ENCODE measurements at regions not wholly inside any gene's neighbourhood (a gene's known extent, or its start where the extent isn't known, plus 50 kb on each side); places are given as distances from the start of the nearest gene placed in this dataset.
A peak's percentile ranks its signal among the peaks of the same experiment; 100 is the strongest.

DNA sequence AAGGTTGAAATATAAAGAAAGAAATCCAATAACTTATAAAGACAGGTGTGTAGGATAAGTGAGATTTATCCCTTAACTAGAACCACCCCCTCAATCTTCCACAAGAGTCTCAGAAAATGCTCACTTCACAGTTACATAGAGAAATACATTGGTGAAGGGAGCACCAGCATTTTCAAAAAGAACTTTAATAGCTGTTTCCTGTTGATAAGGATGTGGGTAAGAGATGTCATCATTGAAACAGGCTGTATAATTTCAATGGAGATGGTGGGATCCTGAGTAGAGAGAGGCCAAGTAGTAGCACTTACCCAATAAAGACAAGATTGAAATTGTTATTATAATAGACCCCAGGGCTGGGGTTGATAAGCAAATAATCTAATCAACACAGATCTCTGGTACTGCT lies 162.2 kb upstream of the TACR1 start:
- Histone ChIP-seq H3K27me3 (ENCODE audit: insufficient read depth, low read length, poor library complexity) (no peaks in the 10 kb centered on the region), H4K5ac (ENCODE audit: low read length) (no peak overlapping the region), H2BK120ac (ENCODE audit: low read depth, low read length) (no peak overlapping the region), H3K79me1 (ENCODE audit: low read length) (no peaks in the 10 kb centered on the region), H2BK5ac (ENCODE audit: low read length) (no peak overlapping the region), H3K4ac (ENCODE audit: low read depth, low read length) (no peak overlapping the region), H4K8ac (ENCODE audit: low read depth, low read length) (no peak overlapping the region), H2BK15ac (replicated peaks; ENCODE audit: low read depth) (no peak overlapping the region), H2AK5ac (ENCODE audit: low read length) (no peak overlapping the region), H3K4me2 (ENCODE audit: low read length) (no peak overlapping the region), H3K18ac (ENCODE audit: low read length) (no peak overlapping the region), H3K23ac (ENCODE audit: low read length) (no peak overlapping the region), H3K4me1 (ENCODE audit: control insufficient read depth, low read depth, low read length) (no peaks in the 10 kb centered on the region), H3K9ac (ENCODE audit: low read length) (no peak overlapping the region), H3K79me2 (ENCODE audit: control insufficient read depth, insufficient read depth, low read length) (no peaks in the 10 kb centered on the region), H3K36me3 (ENCODE audit: control insufficient read depth, insufficient read depth, low read length) (no peaks in the 10 kb centered on the region), H3K56ac (ENCODE audit: low read length) (no peak overlapping the region), H3K4me3 (ENCODE audit: low read length) (no peak overlapping the region), H3K27ac (ENCODE audit: low read depth, low read length) (no peak overlapping the region)
- DNase-seq, result no peak

DNA sequence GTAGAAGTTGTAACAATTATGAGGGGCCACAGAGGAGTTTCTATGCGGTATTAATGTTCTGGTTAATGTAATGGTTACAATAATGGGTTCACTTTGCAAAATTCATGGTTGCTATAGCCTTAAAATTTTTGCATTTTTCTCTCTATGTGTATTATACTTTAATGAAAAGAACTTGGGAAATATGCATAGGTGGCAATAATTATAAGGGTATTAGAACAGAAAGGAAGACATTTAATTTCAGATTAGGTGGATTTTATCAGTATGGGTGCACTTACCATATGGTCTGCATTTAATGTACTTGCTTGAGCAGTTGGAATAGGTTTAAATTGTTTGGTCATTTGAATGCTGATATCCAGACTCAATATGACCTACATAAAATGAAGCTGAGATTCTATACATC lies 161.6 kb upstream of the TACR1 start:
- Histone ChIP-seq H2BK5ac (ENCODE audit: low read length) (no peak overlapping the region), H3K4me3 (ENCODE audit: low read length) (no peak overlapping the region), H3K27ac (ENCODE audit: low read depth, low read length) (no peak overlapping the region), H3K9ac (ENCODE audit: low read length) (no peak overlapping the region), H3K79me1 (ENCODE audit: low read length) (no peaks in the 10 kb centered on the region), H3K18ac (ENCODE audit: low read length) (no peak overlapping the region), H3K4ac (ENCODE audit: low read depth, low read length) (no peak overlapping the region), H3K36me3 (ENCODE audit: control insufficient read depth, insufficient read depth, low read length) (no peaks in the 10 kb centered on the region), H3K79me2 (ENCODE audit: control insufficient read depth, insufficient read depth, low read length) (no peaks in the 10 kb centered on the region), H2BK15ac (replicated peaks; ENCODE audit: low read depth) (no peak overlapping the region), H3K23ac (ENCODE audit: low read length) (no peak overlapping the region), H2BK120ac (ENCODE audit: low read depth, low read length) (no peak overlapping the region), H3K4me2 (ENCODE audit: low read length) (no peak overlapping the region), H4K8ac (ENCODE audit: low read depth, low read length) (no peak overlapping the region), H4K5ac (ENCODE audit: low read length) (no peak overlapping the region), H3K27me3 (ENCODE audit: insufficient read depth, low read length, poor library complexity) (no peaks in the 10 kb centered on the region), H3K56ac (ENCODE audit: low read length) (no peak overlapping the region), H2AK5ac (ENCODE audit: low read length) (no peak overlapping the region), H3K4me1 (ENCODE audit: control insufficient read depth, low read depth, low read length) (no peaks in the 10 kb centered on the region)
- DNase-seq, result no peak
- WGBS (ENCODE audit: extremely low coverage, insufficient coverage, low lambda C conversion rate), result no CpG with 5 or more reads among the region's 1 CpG

DNA sequence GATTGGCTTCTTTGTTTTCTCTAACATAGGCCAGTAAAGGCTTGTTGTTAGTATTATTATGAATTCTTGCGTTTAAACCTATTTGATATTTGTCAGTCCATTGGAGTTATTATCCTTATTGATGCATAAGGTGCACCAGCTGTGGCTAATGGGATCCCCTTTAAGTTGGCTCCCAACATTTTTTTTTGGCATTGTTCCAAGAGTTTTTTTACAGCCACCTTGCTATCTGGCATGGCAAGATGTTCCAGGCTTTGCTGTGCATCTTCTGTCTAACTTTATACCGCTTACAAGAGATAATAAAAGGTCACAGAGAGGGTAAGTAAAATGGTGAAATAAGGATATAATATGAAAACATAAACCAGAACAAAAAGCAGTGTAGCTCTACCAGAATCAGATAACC lies 157.5 kb upstream of the TACR1 start:
- no peak overlapping the region for H2BK120ac ChIP-seq (ENCODE audit: low read depth, low read length)
- H3K4me3 ChIP-seq (ENCODE audit: low read length), result no peak overlapping the region
- no peak overlapping the region for H3K56ac ChIP-seq (ENCODE audit: low read length)
- no peak overlapping the region for H4K5ac ChIP-seq (ENCODE audit: low read length)
- H3K79me2 ChIP-seq (ENCODE audit: control insufficient read depth, insufficient read depth, low read length), result no peaks in the 10 kb centered on the region
- H3K23ac ChIP-seq (ENCODE audit: low read length), result no peak overlapping the region
- no peak overlapping the region for H3K9ac ChIP-seq (ENCODE audit: low read length)
- H3K4me1 ChIP-seq (ENCODE audit: control insufficient read depth, low read depth, low read length), result no peaks in the 10 kb centered on the region
- H3K79me1 ChIP-seq (ENCODE audit: low read length), result no peaks in the 10 kb centered on the region
- H2BK15ac ChIP-seq (replicated peaks; ENCODE audit: low read depth), result no peak overlapping the region
- no peak overlapping the region for H2BK5ac ChIP-seq (ENCODE audit: low read length)
- no peak overlapping the region for H3K18ac ChIP-seq (ENCODE audit: low read length)
- no peaks in the 10 kb centered on the region for H3K36me3 ChIP-seq (ENCODE audit: control insufficient read depth, insufficient read depth, low read length)
- no peak overlapping the region for H4K8ac ChIP-seq (ENCODE audit: low read depth, low read length)
- no peak overlapping the region for H3K27ac ChIP-seq (ENCODE audit: low read depth, low read length)
- no CpG with 5 or more reads among the region's 2 CpGs for WGBS (ENCODE audit: extremely low coverage, insufficient coverage, low lambda C conversion rate)
- no peaks in the 10 kb centered on the region for H3K27me3 ChIP-seq (ENCODE audit: insufficient read depth, low read length, poor library complexity)
- no peak for DNase-seq
- no peak overlapping the region for H3K4ac ChIP-seq (ENCODE audit: low read depth, low read length)
- no peak overlapping the region for H3K4me2 ChIP-seq (ENCODE audit: low read length)
- no peak overlapping the region for H2AK5ac ChIP-seq (ENCODE audit: low read length)

DNA sequence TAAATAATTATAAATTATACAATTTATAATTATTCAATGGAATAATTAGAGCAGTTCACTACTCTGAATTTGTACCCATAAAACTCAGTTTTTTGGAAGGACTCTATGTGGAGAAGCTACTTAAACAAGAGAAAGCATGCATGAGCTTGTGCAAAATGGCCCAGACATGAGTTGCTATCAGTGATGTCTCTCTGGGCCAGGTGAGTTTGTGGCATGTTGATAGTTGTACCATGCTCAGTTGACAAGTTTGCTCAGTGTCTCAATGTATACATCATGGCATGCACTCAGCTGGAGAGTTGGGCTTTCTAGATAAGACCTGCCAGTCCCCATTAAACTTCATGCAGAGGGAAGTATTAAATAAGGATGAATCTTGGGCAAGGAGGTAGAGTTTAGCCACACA lies 153.8 kb upstream of the TACR1 start:
- H3K79me2 ChIP-seq (ENCODE audit: control insufficient read depth, insufficient read depth, low read length), result no peaks in the 10 kb centered on the region
- no peak for DNase-seq
- H3K27ac ChIP-seq (ENCODE audit: low read depth, low read length), result no peak overlapping the region
- no peak overlapping the region for H2BK15ac ChIP-seq (replicated peaks; ENCODE audit: low read depth)
- no peak overlapping the region for H2BK5ac ChIP-seq (ENCODE audit: low read length)
- no peak overlapping the region for H3K4ac ChIP-seq (ENCODE audit: low read depth, low read length)
- no peak overlapping the region for H3K18ac ChIP-seq (ENCODE audit: low read length)
- no peak overlapping the region for H3K56ac ChIP-seq (ENCODE audit: low read length)
- H3K4me3 ChIP-seq (ENCODE audit: low read length), result no peak overlapping the region
- H3K9ac ChIP-seq (ENCODE audit: low read length), result no peak overlapping the region
- H3K79me1 ChIP-seq (ENCODE audit: low read length), result no peaks in the 10 kb centered on the region
- no peaks in the 10 kb centered on the region for H3K27me3 ChIP-seq (ENCODE audit: insufficient read depth, low read length, poor library complexity)
- no peak overlapping the region for H4K5ac ChIP-seq (ENCODE audit: low read length)
- no peak overlapping the region for H4K8ac ChIP-seq (ENCODE audit: low read depth, low read length)
- H3K23ac ChIP-seq (ENCODE audit: low read length), result no peak overlapping the region
- H2AK5ac ChIP-seq (ENCODE audit: low read length), result no peak overlapping the region
- no peak overlapping the region for H3K4me2 ChIP-seq (ENCODE audit: low read length)
- H3K4me1 ChIP-seq (ENCODE audit: control insufficient read depth, low read depth, low read length), result no peaks in the 10 kb centered on the region
- no peaks in the 10 kb centered on the region for H3K36me3 ChIP-seq (ENCODE audit: control insufficient read depth, insufficient read depth, low read length)
- no peak overlapping the region for H2BK120ac ChIP-seq (ENCODE audit: low read depth, low read length)

DNA sequence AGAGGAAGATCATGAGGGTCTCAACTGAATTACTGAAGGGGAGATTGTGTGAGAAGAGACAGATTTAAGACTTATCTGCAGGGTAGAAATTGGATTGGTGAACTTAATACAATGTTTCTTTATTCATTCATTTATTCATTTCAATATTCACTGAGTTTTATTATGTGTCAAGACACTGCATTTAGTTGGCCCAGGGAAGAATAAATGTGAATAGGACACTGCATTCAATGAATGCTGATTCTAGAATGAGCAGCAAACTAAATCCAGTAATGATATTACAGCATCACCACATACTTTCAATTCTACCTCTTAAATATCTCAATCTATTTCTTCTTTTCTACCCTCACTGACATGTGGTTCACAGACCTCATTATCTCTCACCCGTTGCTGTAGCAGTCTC lies 149.0 kb upstream of the TACR1 start:
- DNase-seq, result no peak
- H3K79me2 ChIP-seq (ENCODE audit: control insufficient read depth, insufficient read depth, low read length), result no peaks in the 10 kb centered on the region
- no peaks in the 10 kb centered on the region for H3K4me1 ChIP-seq (ENCODE audit: control insufficient read depth, low read depth, low read length)
- no peak overlapping the region for H3K4ac ChIP-seq (ENCODE audit: low read depth, low read length)
- H2BK15ac ChIP-seq (replicated peaks; ENCODE audit: low read depth), result peak overlapping the region; percentile 25
- H3K36me3 ChIP-seq (ENCODE audit: control insufficient read depth, insufficient read depth, low read length), result no peaks in the 10 kb centered on the region
- H3K4me2 ChIP-seq (ENCODE audit: low read length), result no peak overlapping the region
- no peak overlapping the region for H3K27ac ChIP-seq (ENCODE audit: low read depth, low read length)
- no peak overlapping the region for H2BK120ac ChIP-seq (ENCODE audit: low read depth, low read length)
- H3K56ac ChIP-seq (ENCODE audit: low read length), result no peak overlapping the region
- H3K27me3 ChIP-seq (ENCODE audit: insufficient read depth, low read length, poor library complexity), result no peaks in the 10 kb centered on the region
- WGBS (ENCODE audit: extremely low coverage, insufficient coverage, low lambda C conversion rate), result no CpG with 5 or more reads among the region's 1 CpG
- no peak overlapping the region for H3K18ac ChIP-seq (ENCODE audit: low read length)
- no peak overlapping the region for H4K5ac ChIP-seq (ENCODE audit: low read length)
- no peak overlapping the region for H3K23ac ChIP-seq (ENCODE audit: low read length)
- no peak overlapping the region for H2AK5ac ChIP-seq (ENCODE audit: low read length)
- H3K79me1 ChIP-seq (ENCODE audit: low read length), result no peaks in the 10 kb centered on the region
- H3K4me3 ChIP-seq (ENCODE audit: low read length), result no peak overlapping the region
- H4K8ac ChIP-seq (ENCODE audit: low read depth, low read length), result no peak overlapping the region
- no peak overlapping the region for H2BK5ac ChIP-seq (ENCODE audit: low read length)
- no peak overlapping the region for H3K9ac ChIP-seq (ENCODE audit: low read length)

DNA sequence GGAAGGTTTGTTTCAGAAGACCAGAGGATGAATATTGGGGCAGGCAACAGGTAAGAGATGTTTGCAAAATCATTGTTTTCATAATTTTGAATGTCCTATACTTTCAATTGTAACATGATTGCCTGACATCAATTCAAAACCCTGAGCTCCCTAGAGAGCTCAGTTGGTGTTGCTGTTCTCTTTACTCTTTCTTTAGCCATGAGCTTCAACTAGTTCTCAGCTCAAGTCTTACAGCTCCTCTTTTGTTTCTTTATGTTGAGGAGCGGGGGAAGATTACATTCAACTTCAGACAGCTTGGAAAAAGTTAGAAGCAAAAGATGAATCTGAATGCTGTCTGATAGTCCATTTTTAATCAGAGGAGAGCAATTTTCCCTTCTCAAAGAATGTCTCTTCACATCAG lies 144.8 kb upstream of the TACR1 start:
- no peaks in the 10 kb centered on the region for H3K27me3 ChIP-seq (ENCODE audit: insufficient read depth, low read length, poor library complexity)
- H3K4me3 ChIP-seq (ENCODE audit: low read length), result no peak overlapping the region
- no peak overlapping the region for H3K18ac ChIP-seq (ENCODE audit: low read length)
- no peak overlapping the region for H4K8ac ChIP-seq (ENCODE audit: low read depth, low read length)
- WGBS (ENCODE audit: extremely low coverage, insufficient coverage, low lambda C conversion rate), result no CpG with 5 or more reads among the region's 1 CpG
- H3K4ac ChIP-seq (ENCODE audit: low read depth, low read length), result no peak overlapping the region
- H2BK15ac ChIP-seq (replicated peaks; ENCODE audit: low read depth), result no peak overlapping the region
- H3K4me1 ChIP-seq (ENCODE audit: control insufficient read depth, low read depth, low read length), result no peaks in the 10 kb centered on the region
- no peak overlapping the region for H2BK5ac ChIP-seq (ENCODE audit: low read length)
- no peak for DNase-seq
- no peaks in the 10 kb centered on the region for H3K79me2 ChIP-seq (ENCODE audit: control insufficient read depth, insufficient read depth, low read length)
- H3K36me3 ChIP-seq (ENCODE audit: control insufficient read depth, insufficient read depth, low read length), result no peaks in the 10 kb centered on the region
- no peak overlapping the region for H3K4me2 ChIP-seq (ENCODE audit: low read length)
- no peak overlapping the region for H2AK5ac ChIP-seq (ENCODE audit: low read length)
- no peaks in the 10 kb centered on the region for H3K79me1 ChIP-seq (ENCODE audit: low read length)
- H3K23ac ChIP-seq (ENCODE audit: low read length), result no peak overlapping the region
- no peak overlapping the region for H2BK120ac ChIP-seq (ENCODE audit: low read depth, low read length)
- no peak overlapping the region for H3K56ac ChIP-seq (ENCODE audit: low read length)
- H3K9ac ChIP-seq (ENCODE audit: low read length), result no peak overlapping the region
- H3K27ac ChIP-seq (ENCODE audit: low read depth, low read length), result no peak overlapping the region
- H4K5ac ChIP-seq (ENCODE audit: low read length), result no peak overlapping the region

All from mesendoderm (in vitro differentiated cells).